Cardiac muscle cell (in vitro differentiated cells and primary cell): ENCODE measurements at regions not wholly inside any gene's neighbourhood (a gene's known extent, or its start where the extent isn't known, plus 50 kb on each side); places are given as distances from the start of the nearest gene placed in this dataset.

ENCODE experiments used
- DNase-seq, 2 donors: peaks; one replicate each; pipeline versions ENCODE4 v3.0.0 to v3.0.0-alpha.2; 2010 to 2017; ENCODE audit warnings: low read depth in 1 of 2, low spot score in 1 of 2
- H3K27ac ChIP-seq: fragments of 200-600 bp; sonication (generic); 2 replicates; pipeline ENCODE4 v1.5.1; 2016
- H3K27me3 ChIP-seq: fragments of 200-600 bp; sonication (generic); 2 replicates; pipeline ENCODE4 v1.6.0; 2016; ENCODE audit warnings: control low read depth
- H3K36me3 ChIP-seq: fragments of 200-600 bp; sonication (generic); 2 replicates; pipeline ENCODE4 v1.5.1; 2016; ENCODE audit warnings: control low read depth
- H3K4me1 ChIP-seq: fragments of 200-600 bp; sonication (generic); 2 replicates; pipeline ENCODE4 v1.8.1; 2017; ENCODE audit warnings: low read depth, mild to moderate bottlenecking, mixed run types
- H3K4me3 ChIP-seq: fragments of 200-600 bp; sonication (generic); 2 replicates; pipeline ENCODE4 v1.5.1; 2016; ENCODE audit warnings: mild to moderate bottlenecking
- H3K9me3 ChIP-seq: fragments of 200-600 bp; sonication (generic); 2 replicates; pipeline ENCODE4 v1.5.1; 2017; ENCODE audit warnings: low read depth, mild to moderate bottlenecking, control low read depth
- TF ChIP-seq, protein P1 (sequence below): IDR thresholded peaks from 2 replicates; pipeline ENCODE4 v1.5.1; 2012; ENCODE audit warnings: low read depth, mild to moderate bottlenecking, low read length

DNA sequence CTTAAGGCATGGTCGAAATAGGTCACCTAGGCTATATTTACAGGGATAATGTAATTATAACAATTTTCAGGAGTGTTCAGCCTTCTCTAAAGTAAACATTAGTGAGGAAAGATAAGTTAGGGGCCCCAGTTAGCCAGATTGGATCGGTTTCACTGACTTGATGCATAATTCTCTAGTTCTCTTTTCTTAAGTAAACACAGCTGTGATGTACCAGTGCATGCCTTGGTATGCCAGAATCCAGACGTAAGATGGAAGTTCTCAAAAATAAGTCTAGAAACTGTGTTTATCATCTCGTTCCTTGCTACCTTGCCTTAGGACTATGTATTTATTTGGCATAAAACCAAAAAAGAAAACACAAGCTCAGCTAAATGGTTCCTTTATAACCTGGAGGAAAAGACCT is 442.2 kb upstream of the CLINT1 start:
- DNase-seq, result no peak
- Histone ChIP-seq H3K9me3 (no peaks in the 10 kb centered on the region), H3K4me3 (no peak overlapping the region), H3K4me1 (no peaks in the 10 kb centered on the region), H3K27ac (no peak overlapping the region), H3K27me3 (no peaks in the 10 kb centered on the region), H3K36me3 (no peaks in the 10 kb centered on the region)
- TF ChIP-seq, protein P1, sequence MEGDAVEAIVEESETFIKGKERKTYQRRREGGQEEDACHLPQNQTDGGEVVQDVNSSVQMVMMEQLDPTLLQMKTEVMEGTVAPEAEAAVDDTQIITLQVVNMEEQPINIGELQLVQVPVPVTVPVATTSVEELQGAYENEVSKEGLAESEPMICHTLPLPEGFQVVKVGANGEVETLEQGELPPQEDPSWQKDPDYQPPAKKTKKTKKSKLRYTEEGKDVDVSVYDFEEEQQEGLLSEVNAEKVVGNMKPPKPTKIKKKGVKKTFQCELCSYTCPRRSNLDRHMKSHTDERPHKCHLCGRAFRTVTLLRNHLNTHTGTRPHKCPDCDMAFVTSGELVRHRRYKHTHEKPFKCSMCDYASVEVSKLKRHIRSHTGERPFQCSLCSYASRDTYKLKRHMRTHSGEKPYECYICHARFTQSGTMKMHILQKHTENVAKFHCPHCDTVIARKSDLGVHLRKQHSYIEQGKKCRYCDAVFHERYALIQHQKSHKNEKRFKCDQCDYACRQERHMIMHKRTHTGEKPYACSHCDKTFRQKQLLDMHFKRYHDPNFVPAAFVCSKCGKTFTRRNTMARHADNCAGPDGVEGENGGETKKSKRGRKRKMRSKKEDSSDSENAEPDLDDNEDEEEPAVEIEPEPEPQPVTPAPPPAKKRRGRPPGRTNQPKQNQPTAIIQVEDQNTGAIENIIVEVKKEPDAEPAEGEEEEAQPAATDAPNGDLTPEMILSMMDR, result no peak

DNA sequence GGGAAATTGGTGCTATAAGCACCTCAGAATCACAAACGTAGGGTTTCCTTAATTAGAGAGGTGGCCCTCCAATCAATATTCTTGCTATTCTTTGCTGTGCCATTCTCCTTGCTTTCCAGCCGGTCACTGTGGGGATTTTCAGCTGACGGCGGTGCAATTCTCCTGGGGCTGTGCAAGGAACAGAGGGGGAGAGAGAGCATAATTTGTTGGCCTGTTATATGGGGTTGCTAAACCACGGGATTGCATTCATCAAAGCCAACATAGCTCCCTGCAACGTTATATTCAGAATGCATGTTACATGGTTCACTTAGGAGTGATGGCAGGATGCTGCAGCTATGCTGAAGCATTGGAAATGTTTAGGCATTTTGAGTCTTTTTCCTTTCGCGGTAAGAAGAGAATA is 441.3 kb upstream of the CLINT1 start:
- H3K27me3 ChIP-seq, result no peaks in the 10 kb centered on the region
- no peaks in the 10 kb centered on the region for H3K9me3 ChIP-seq
- H3K36me3 ChIP-seq, result no peaks in the 10 kb centered on the region
- H3K4me1 ChIP-seq, result no peaks in the 10 kb centered on the region
- H3K27ac ChIP-seq, result no peak overlapping the region
- H3K4me3 ChIP-seq, result no peak overlapping the region
- no peak for DNase-seq
- TF ChIP-seq, protein P1, result no peak

DNA sequence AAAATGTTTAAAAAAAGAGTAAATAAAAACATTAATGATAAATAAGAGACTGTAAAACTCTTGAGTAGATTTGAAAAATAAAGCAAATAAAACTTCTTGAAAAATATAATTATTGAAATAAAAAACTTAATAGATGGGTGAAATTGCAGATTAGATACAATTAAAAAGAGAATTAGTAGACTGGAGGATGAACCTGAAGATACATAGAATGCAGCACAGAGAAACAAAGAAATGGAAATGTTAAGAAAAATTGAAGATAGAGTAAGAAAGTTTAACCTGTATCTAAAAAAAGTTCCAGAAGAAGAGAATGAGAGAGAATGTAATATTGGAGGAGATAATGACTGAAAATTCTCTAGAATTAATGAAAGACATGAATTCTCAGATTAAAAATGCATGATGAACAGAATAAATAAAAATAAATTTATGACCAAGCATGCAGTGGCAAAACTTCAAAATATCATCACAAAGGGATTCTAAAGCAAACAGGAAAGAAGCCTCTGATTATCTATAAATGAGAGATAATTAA is 438.1 kb upstream of the CLINT1 start:
- H3K9me3 ChIP-seq, result no peaks in the 10 kb centered on the region
- TF ChIP-seq, protein P1, result no peak
- H3K27ac ChIP-seq, result no peak overlapping the region
- no peak overlapping the region for H3K4me3 ChIP-seq
- H3K4me1 ChIP-seq, result no peaks in the 10 kb centered on the region
- no peaks in the 10 kb centered on the region for H3K27me3 ChIP-seq
- no peaks in the 10 kb centered on the region for H3K36me3 ChIP-seq
- no peak for DNase-seq

DNA sequence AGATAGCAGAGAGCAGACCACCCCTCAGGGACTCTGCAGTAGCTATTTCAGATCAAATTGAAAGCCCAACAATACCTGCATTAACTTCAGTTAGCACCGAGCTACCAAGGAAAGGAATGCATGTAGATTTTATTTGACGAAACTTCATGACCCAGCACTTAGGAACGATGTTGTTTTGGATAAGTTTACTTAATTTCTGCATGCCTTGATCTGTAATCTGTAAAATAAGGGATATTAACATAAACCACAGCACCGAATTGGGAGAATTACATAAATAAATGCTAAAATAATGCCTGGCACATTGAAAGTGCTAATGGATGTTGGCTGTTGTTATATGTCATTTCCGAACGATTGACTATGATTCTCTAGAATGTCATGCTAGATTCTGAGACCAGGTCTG is 435.8 kb upstream of the CLINT1 start:
- Histone ChIP-seq H3K27ac (no peak overlapping the region), H3K4me1 (no peaks in the 10 kb centered on the region), H3K36me3 (no peaks in the 10 kb centered on the region), H3K4me3 (no peak overlapping the region), H3K9me3 (no peaks in the 10 kb centered on the region), H3K27me3 (no peaks in the 10 kb centered on the region)
- DNase-seq, result no peak
- TF ChIP-seq, protein P1, result no peak

DNA sequence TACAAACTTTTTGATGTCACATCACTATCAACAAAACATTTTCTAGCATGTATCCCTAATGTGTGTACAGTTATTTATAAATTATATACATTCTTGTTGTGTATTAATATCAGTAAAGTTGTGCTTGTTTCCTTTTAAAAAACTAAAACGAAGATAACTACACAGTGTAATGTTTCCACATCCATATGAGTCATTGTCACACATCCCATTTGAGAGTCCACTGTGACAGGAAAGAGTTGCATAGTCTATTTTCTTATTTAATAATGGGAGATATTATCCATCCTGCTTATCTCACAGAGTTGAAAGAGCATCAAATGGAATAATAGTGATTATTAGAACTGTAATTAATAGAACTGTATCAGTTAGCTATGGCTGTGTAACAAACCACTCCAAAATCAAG is 434.0 kb upstream of the CLINT1 start:
- Histone ChIP-seq H3K36me3 (no peaks in the 10 kb centered on the region), H3K27ac (no peak overlapping the region), H3K4me1 (no peaks in the 10 kb centered on the region), H3K9me3 (no peaks in the 10 kb centered on the region), H3K4me3 (no peak overlapping the region), H3K27me3 (no peaks in the 10 kb centered on the region)
- DNase-seq, result no peak
- TF ChIP-seq, protein P1, result no peak

DNA sequence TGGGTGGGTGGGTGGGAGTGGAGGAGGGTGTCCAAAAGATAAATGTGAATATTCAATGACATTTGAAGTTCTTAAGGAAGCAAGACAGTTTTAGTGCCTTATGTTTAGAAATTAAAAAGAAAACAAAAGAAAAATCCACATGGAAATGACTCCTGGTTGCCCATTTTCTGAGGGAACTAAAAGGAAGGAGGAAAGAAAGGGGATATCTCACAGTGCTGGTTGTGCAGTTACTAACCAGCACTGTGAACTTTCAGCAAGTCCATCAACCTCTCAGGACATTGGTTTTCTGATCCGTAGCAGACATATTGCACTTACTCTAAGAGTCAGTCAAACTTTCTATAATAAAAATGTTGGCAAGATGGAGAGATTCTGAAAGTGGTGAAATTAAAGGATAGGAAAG is 431.0 kb upstream of the CLINT1 start:
- no peak for DNase-seq
- no peaks in the 10 kb centered on the region for H3K36me3 ChIP-seq
- TF ChIP-seq, protein P1, result no peak

More for the DNA sequence above, 431.0 kb upstream of the CLINT1 start:
- Histone ChIP-seq H3K9me3 (no peaks in the 10 kb centered on the region), H3K4me3 (no peak overlapping the region), H3K27me3 (no peaks in the 10 kb centered on the region), H3K27ac (no peak overlapping the region), H3K4me1 (no peaks in the 10 kb centered on the region)
